Occipital lobe (tissue), 1 donor: ENCODE measurements at regions not wholly inside any gene's neighbourhood (a gene's known extent, or its start where the extent isn't known, plus 50 kb on each side); places are given as distances from the start of the nearest gene placed in this dataset.
"Not testable (repeated sequence)": the region's sequence is repeated elsewhere in the genome, so short reads cannot be mapped to it uniquely, and the experiment has no call there.

Source experiments
- DNase-seq: peaks from one replicate; lab custom pipeline; 2025; lab: John Stamatoyannopoulos, UW

GRCh38 chr10:3945026-3945425, 160.0 kb upstream of the KLF6 start:
- DNase-seq: no peak

- no peak for DNase-seq
Observed at GRCh38 chr10:3944591-3944990, 159.6 kb upstream of the KLF6 start.

- no peak for DNase-seq
Observed at GRCh38 chr10:3943695-3944257, 158.8 kb upstream of the KLF6 start.

GRCh38 chr10:3942937-3943489, 158.0 kb upstream of the KLF6 start:
- DNase-seq: no peak

- no peak for DNase-seq
Observed at GRCh38 chr10:3941676-3942075, 156.7 kb upstream of the KLF6 start.

GRCh38 chr10:3936422-3937040, 151.5 kb upstream of the KLF6 start:
- DNase-seq: no peak

- no peak for DNase-seq
Observed at GRCh38 chr10:3935933-3936359, 150.9 kb upstream of the KLF6 start.

GRCh38 chr10:3935141-3935540, 150.1 kb upstream of the KLF6 start:
- DNase-seq: no peak

GRCh38 chr10:3933733-3934132, 148.7 kb upstream of the KLF6 start:
- no peak for DNase-seq

GRCh38 chr10:3932597-3933375, 147.8 kb upstream of the KLF6 start:
- no peak for DNase-seq

GRCh38 chr10:3931901-3932300, 146.9 kb upstream of the KLF6 start:
- DNase-seq: no peak

- DNase-seq: no peak
Observed at GRCh38 chr10:3931224-3931623, 146.2 kb upstream of the KLF6 start.

- no peak for DNase-seq
Observed at GRCh38 chr10:3928569-3928968, 143.6 kb upstream of the KLF6 start.

- no peak for DNase-seq
Observed at GRCh38 chr10:3928078-3928477, 143.1 kb upstream of the KLF6 start.

- no peak for DNase-seq
Observed at GRCh38 chr10:3926675-3927525, 141.9 kb upstream of the KLF6 start.

- DNase-seq: no peak
Observed at GRCh38 chr10:3926258-3926657, 141.2 kb upstream of the KLF6 start.

- no peak for DNase-seq
Observed at GRCh38 chr10:3925184-3925583, 140.2 kb upstream of the KLF6 start.

- no peak for DNase-seq
Observed at GRCh38 chr10:3924344-3924743, 139.3 kb upstream of the KLF6 start.

- DNase-seq: no peak
Observed at GRCh38 chr10:3923033-3923432, 138.0 kb upstream of the KLF6 start.

- no peak for DNase-seq
Observed at GRCh38 chr10:3919709-3920308, 134.8 kb upstream of the KLF6 start.

GRCh38 chr10:3917392-3917791, 132.4 kb upstream of the KLF6 start:
- DNase-seq: not testable (repeated sequence)
